Endothelial cell of umbilical vein (primary cell): ENCODE measurements at regions not wholly inside any gene's neighbourhood (a gene's known extent, or its start where the extent isn't known, plus 50 kb on each side); places are given as distances from the start of the nearest gene placed in this dataset.

Source experiments
- BruUV-seq: library from RNA; stranded (reverse); fragments of 400-500 nt; replicated peaks from 2 replicates; lab custom pipeline; 2021; lab: Mats Ljungman, UMichigan
- CTCF ChIA-PET: fragments of 300-600, 350-600 bp; sonication (Branson Sonifier 250); formaldehyde crosslinking; loops from one replicate; lab custom pipeline; 2021; ENCODE audit warnings: antibody characterized with exemption, inconsistent platforms; lab: Charles Lee
- POLR2A ChIA-PET: fragments of 300-600, 350-600 bp; sonication (Branson Sonifier 250); formaldehyde crosslinking; loops from one replicate; lab custom pipeline; 2021; ENCODE audit warnings: antibody characterized with exemption, inconsistent platforms; lab: Charles Lee
- DNase-seq: peaks from one replicate; pipeline ENCODE4 v3.0.0-alpha.2; 2011; ENCODE audit warnings: low read depth, low spot score
- FAIRE-seq: peaks from 2 replicates; lab custom pipeline; 2011; peaks lifted over from hg19 to GRCh38; lab: Jason Lieb, UNC
- H2AFZ ChIP-seq: 2 replicates; pipeline ENCODE4 v1.6.0; 2012; ENCODE audit warnings: low read depth, low read length, control low read depth, inconsistent platforms
- H3K27ac ChIP-seq: 2 replicates; pipeline ENCODE4 v1.5.1; 2011; ENCODE audit warnings: low read depth, mild to moderate bottlenecking, control low read depth, low read length, moderate library complexity; ENCODE audit not compliant: insufficient read depth
- H3K27me3 ChIP-seq, 2 experiments: 2 replicates each; pipeline versions ENCODE4 v1.6.0 to v1.6.1; 2011; ENCODE audit warnings: low read length in 2 of 2, mixed read lengths in 1 of 2; ENCODE audit not compliant: control insufficient read depth in 2 of 2, insufficient read depth in 2 of 2
- H3K36me3 ChIP-seq, 2 experiments: 2 replicates in 1 of 2; 3 replicates in 1 of 2; pipeline ENCODE4 v1.5.1; 2011; ENCODE audit warnings: low read length in 2 of 2, mild to moderate bottlenecking in 1 of 2, moderate library complexity in 1 of 2; ENCODE audit not compliant: control insufficient read depth in 2 of 2, insufficient read depth in 2 of 2; ENCODE audit errors: extremely low read depth in 1 of 2
- H3K4me1 ChIP-seq: 3 replicates; pipeline ENCODE4 v1.5.1; 2011; ENCODE audit warnings: mild to moderate bottlenecking, low read length; ENCODE audit not compliant: control insufficient read depth, insufficient read depth; ENCODE audit errors: extremely low read depth
- H3K4me2 ChIP-seq: 2 replicates; pipeline ENCODE4 v1.6.1; 2011; ENCODE audit warnings: low read length, control low read depth, mixed read lengths; ENCODE audit not compliant: insufficient read depth
- H3K4me3 ChIP-seq, 3 experiments: fragments of 200-600 bp in 1 of 3; sonication (generic), shearing (Covaris generic) in 1 of 3; replicated peaks in 1 of 3; 2 replicates each; pipeline ENCODE4 v1.5.1; 2011 to 2016; ENCODE audit warnings: control low read depth in 3 of 3, low read length in 3 of 3, mild to moderate bottlenecking in 2 of 3, inconsistent platforms in 1 of 3, low read depth in 1 of 3, moderate library complexity in 1 of 3; ENCODE audit not compliant: insufficient read depth in 1 of 3
- H3K79me2 ChIP-seq: 2 replicates; pipeline ENCODE4 v1.6.0; 2012; ENCODE audit warnings: low read length, inconsistent platforms; ENCODE audit not compliant: control insufficient read depth, insufficient read depth
- H3K9ac ChIP-seq: replicated peaks from 2 replicates; pipeline ENCODE3; 2011; ENCODE audit warnings: low read length, control low read depth; ENCODE audit not compliant: insufficient read depth; ENCODE audit errors: extremely low read depth
- H3K9me1 ChIP-seq: replicated peaks from 3 replicates; pipeline ENCODE4 v1.6.0; 2011; ENCODE audit warnings: mild to moderate bottlenecking, low read length; ENCODE audit not compliant: control insufficient read depth, insufficient read depth; ENCODE audit errors: extremely low read depth
- H3K9me3 ChIP-seq: replicated peaks from 2 replicates; pipeline ENCODE4 v1.5.1; 2012; ENCODE audit warnings: low read length, inconsistent platforms; ENCODE audit not compliant: control insufficient read depth, insufficient read depth
- H4K20me1 ChIP-seq: replicated peaks from 2 replicates; pipeline ENCODE3; 2011; ENCODE audit warnings: mild to moderate bottlenecking, low read length; ENCODE audit not compliant: control insufficient read depth, insufficient read depth; ENCODE audit errors: extremely low read depth
- FOS ChIP-seq: IDR thresholded peaks from 2 replicates; pipeline ENCODE4 v1.6.1; 2011; ENCODE audit warnings: mild to moderate bottlenecking, low read length, moderate library complexity, borderline replicate concordance; ENCODE audit not compliant: insufficient read depth
- MAX ChIP-seq: IDR thresholded peaks from 2 replicates; pipeline ENCODE4 v1.6.1; 2011; ENCODE audit not compliant: insufficient read depth, insufficient read length
- MYC ChIP-seq: IDR thresholded peaks from one replicate; pipeline ENCODE4 v1.6.1; 2011; ENCODE audit warnings: mild to moderate bottlenecking, low read depth, low read length
- POLR2AphosphoS5 ChIP-seq: IDR thresholded peaks from 2 replicates; pipeline ENCODE4 v1.6.1; 2012; ENCODE audit warnings: low read depth, mild to moderate bottlenecking, control low read depth, low read length, moderate library complexity; ENCODE audit not compliant: insufficient read depth
- dilution Hi-C: fragments of 300-500 bp; cut with MboI; formaldehyde crosslinking; loops from one replicate; pipeline ENCODE4 v1.15.0; 2019; ENCODE audit warnings: low sequenced_read_pairs; ENCODE audit not compliant: extremely low pct_ligation_motif_present
- intact Hi-C: fragments of 100-400 bp; cut with micrococcal nuclease; formaldehyde crosslinking; loops from one replicate; pipeline ENCODE4 v1.10.0; 2022
- TF ChIP-seq, protein P1 (sequence below), 2 donors: IDR thresholded peaks; 1 replicate in 1 of 2; 2 replicates in 1 of 2; pipeline ENCODE4 v1.5.1; 2011; ENCODE audit warnings: low read length in 2 of 2, mild to moderate bottlenecking in 2 of 2, moderate library complexity in 2 of 2, control low read depth in 1 of 2, inconsistent platforms in 1 of 2, low read depth in 1 of 2; ENCODE audit not compliant: insufficient read depth in 1 of 2; ENCODE audit errors: extremely low read depth in 1 of 2

DNA sequence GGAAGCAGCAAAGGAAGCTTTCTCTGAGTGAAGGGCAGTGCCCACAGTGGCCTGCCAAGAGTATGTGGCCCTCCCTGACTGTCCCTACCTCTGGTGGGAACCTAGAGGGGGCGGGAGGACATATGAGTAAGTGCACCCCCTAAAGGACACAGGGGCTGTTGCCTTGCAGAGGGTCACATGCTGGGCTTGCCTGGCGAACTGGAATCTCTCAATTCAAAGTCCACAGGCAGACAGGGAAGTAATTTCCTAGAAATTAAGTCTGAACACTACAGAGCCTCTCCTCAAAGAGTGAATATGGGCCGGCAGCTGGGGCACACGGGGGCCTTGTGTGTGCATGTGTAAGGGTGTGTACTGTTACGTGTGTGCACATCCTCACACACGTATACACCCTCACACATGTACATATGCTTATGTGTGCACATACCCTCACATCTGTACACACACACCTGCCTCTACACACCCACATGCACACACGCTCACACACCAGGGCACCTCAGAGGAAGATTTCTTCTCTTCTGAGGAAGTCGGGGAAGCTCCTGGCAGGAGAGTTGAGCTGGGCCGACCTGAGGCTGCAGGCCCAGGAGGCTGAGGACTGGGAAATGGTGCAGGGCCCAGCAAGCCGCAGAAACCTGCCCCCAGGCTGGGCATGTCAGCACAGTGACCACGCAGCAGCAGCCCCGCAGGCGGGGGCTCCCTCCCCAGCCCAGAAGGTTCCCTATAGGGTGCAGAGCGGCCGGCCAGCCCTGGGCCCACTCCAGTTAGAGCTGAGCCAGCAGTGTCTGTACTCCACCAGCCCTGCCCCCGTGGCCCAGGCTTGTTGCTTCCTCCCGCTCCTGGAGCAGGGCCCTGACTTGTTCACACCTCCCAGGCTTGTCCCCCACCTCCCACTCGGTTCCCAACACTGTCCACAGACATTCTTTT is 77.4 kb upstream of the TAF1B start:
- Histone ChIP-seq H4K20me1 (no peaks in the 10 kb centered on the region), H3K9ac (no peak overlapping the region), H3K9me3 (no peaks in the 10 kb centered on the region), H3K27ac (no peak overlapping the region), H2AFZ (no peak overlapping the region), H3K4me2 (no peak overlapping the region), H3K4me3 (no peak overlapping the region), H3K79me2 (no peaks in the 10 kb centered on the region), H3K4me1 (no peaks in the 10 kb centered on the region), H3K27me3 (peaks cover 3 to 20% of the 10 kb centered on the region in 2 experiments), H3K36me3 (no peaks in the 10 kb centered on the region), H3K9me1 (no peaks in the 10 kb centered on the region)
- TF ChIP-seq, protein P1, sequence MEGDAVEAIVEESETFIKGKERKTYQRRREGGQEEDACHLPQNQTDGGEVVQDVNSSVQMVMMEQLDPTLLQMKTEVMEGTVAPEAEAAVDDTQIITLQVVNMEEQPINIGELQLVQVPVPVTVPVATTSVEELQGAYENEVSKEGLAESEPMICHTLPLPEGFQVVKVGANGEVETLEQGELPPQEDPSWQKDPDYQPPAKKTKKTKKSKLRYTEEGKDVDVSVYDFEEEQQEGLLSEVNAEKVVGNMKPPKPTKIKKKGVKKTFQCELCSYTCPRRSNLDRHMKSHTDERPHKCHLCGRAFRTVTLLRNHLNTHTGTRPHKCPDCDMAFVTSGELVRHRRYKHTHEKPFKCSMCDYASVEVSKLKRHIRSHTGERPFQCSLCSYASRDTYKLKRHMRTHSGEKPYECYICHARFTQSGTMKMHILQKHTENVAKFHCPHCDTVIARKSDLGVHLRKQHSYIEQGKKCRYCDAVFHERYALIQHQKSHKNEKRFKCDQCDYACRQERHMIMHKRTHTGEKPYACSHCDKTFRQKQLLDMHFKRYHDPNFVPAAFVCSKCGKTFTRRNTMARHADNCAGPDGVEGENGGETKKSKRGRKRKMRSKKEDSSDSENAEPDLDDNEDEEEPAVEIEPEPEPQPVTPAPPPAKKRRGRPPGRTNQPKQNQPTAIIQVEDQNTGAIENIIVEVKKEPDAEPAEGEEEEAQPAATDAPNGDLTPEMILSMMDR (IDR thresholded peaks at IDR 0.05; ENCODE audit: extremely low read depth in 1 of 2, insufficient read depth in 1 of 2, low read depth in 1 of 2, low read length in 2 of 2): no peak
- TF ChIP-seq POLR2AphosphoS5 (no peak), FOS (no peak), MYC (no peak), MAX (no peak)
- BruUV-seq: no TSS peak
- dilution Hi-C loops: no loop called here
- FAIRE-seq (no peak), DNase-seq (no peak)
- ChIA-PET CTCF (interaction anchor here (1.0 kb wide), 1 partner anchor 48 kb away, joined by 3 read pairs; no protein-coding TSS in a partner anchor), POLR2A (no interaction called here)
- intact Hi-C loops: no loop called here
